ENCODE measurements at regions not wholly inside any gene's neighbourhood (a gene's known extent, or its start where the extent isn't known, plus 50 kb on each side); places are given as distances from the start of the nearest gene placed in this dataset.

GRCh38 chr3:69648126-69648525 lies 91.1 kb upstream of the MITF start:
- TF ChIP-seq GATA2 (IDR thresholded peaks at IDR 0.05; ENCODE audit: low read depth, low read length) = no peak
- TF ChIP-seq GATA3 (IDR thresholded peaks at IDR 0.05; ENCODE audit: low read depth, low read length) = no peak

Data from SH-SY5Y (cell line).